OCI-LY7 (cell line): ENCODE measurements at regions not wholly inside any gene's neighbourhood (a gene's known extent, or its start where the extent isn't known, plus 50 kb on each side); places are given as distances from the start of the nearest gene placed in this dataset.

Source experiments
- EZH2phosphoT487 ChIP-seq: fragments of 200-600 bp; sonication (generic); IDR thresholded peaks from 2 replicates; pipeline ENCODE4 v1.6.1; 2018; ENCODE audit warnings: low read depth, borderline replicate concordance, mild to moderate bottlenecking, mixed run types, antibody characterized with exemption, low read length, moderate library complexity, mixed read lengths
- TF ChIP-seq, protein P1 (sequence below): fragments of 200-600 bp; sonication (generic); conservative IDR thresholded peaks from 2 replicates; pipeline ENCODE4 v1.5.1; 2014; ENCODE audit warnings: mild to moderate bottlenecking, antibody characterized with exemption, low read length, moderate library complexity, mixed read lengths

DNA sequence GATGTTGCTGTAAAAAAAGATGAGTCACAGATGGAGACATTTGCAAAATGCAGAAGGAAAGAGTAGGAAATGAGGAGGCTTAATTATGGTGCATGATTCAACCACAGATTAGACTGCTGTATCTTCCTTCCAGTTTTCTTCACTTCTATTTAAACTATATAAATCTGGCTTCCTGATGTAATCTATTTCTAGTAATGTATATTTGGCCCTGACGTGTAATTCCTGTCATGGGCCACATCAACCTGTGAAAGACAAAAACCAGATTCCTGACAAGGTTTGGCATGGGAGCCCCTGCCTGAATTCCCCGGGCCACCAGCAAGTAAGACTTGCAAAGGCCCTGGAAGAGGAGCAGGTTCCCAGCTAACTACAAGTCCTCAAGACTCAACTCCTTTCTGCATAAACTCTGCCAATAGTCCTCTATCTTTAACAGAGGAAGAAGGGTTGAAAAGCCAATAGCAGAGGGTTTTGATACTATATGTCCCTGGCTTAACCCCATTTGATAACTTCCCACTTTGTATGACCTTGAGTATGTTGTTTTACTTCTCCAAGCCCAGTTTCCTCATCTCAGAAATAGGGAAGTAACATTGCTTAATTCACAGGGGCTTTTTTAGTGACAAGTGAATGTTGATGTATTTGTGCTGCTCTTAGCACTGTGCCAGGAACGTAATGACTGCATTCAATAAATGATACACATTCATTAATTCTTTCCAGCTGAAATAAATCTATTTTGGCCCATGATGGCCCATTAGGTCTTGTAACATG lies 172.7 kb downstream of the SPRY2 start:
- TF ChIP-seq, protein P1, sequence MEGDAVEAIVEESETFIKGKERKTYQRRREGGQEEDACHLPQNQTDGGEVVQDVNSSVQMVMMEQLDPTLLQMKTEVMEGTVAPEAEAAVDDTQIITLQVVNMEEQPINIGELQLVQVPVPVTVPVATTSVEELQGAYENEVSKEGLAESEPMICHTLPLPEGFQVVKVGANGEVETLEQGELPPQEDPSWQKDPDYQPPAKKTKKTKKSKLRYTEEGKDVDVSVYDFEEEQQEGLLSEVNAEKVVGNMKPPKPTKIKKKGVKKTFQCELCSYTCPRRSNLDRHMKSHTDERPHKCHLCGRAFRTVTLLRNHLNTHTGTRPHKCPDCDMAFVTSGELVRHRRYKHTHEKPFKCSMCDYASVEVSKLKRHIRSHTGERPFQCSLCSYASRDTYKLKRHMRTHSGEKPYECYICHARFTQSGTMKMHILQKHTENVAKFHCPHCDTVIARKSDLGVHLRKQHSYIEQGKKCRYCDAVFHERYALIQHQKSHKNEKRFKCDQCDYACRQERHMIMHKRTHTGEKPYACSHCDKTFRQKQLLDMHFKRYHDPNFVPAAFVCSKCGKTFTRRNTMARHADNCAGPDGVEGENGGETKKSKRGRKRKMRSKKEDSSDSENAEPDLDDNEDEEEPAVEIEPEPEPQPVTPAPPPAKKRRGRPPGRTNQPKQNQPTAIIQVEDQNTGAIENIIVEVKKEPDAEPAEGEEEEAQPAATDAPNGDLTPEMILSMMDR = no peak
- no peak for TF ChIP-seq EZH2phosphoT487
